ENCODE measurements at regions not wholly inside any gene's neighbourhood (a gene's known extent, or its start where the extent isn't known, plus 50 kb on each side); places are given as distances from the start of the nearest gene placed in this dataset.

- no peak for DNase-seq (ENCODE audit: low read depth)
Observed at GRCh38 chr10:107919626-107920235, 755.2 kb upstream of the SORCS1 start.

- DNase-seq (ENCODE audit: low read depth), result no peak
Observed at GRCh38 chr10:107918171-107918570, 753.7 kb upstream of the SORCS1 start.

GRCh38 chr10:107915215-107915610 lies 750.7 kb upstream of the SORCS1 start:
- DNase-seq (ENCODE audit: low read depth), result no peak

- DNase-seq (ENCODE audit: low read depth), result no peak
Observed at GRCh38 chr10:107914450-107915214, 750.1 kb upstream of the SORCS1 start.

- no peak for DNase-seq (ENCODE audit: low read depth)
Observed at GRCh38 chr10:107913317-107914294, 749.1 kb upstream of the SORCS1 start.

GRCh38 chr10:107901076-107901475 lies 736.6 kb upstream of the SORCS1 start:
- DNase-seq (ENCODE audit: low read depth), result no peak

- DNase-seq (ENCODE audit: low read depth), result no peak
Observed at GRCh38 chr10:107900131-107900530, 735.6 kb upstream of the SORCS1 start.

- DNase-seq (ENCODE audit: low read depth), result no peak
Observed at GRCh38 chr10:107899502-107900062, 735.1 kb upstream of the SORCS1 start.

- DNase-seq (ENCODE audit: low read depth), result no peak
Observed at GRCh38 chr10:107899075-107899474, 734.6 kb upstream of the SORCS1 start.

- DNase-seq (ENCODE audit: low read depth), result no peak
Observed at GRCh38 chr10:107898392-107898791, 733.9 kb upstream of the SORCS1 start.

- no peak for DNase-seq (ENCODE audit: low read depth)
Observed at GRCh38 chr10:107894516-107894915, 730.0 kb upstream of the SORCS1 start.

- no peak for DNase-seq (ENCODE audit: low read depth)
Observed at GRCh38 chr10:107889105-107889504, 724.6 kb upstream of the SORCS1 start.

- DNase-seq (ENCODE audit: low read depth), result no peak
Observed at GRCh38 chr10:107880185-107880584, 715.7 kb upstream of the SORCS1 start.

- DNase-seq (ENCODE audit: low read depth), result no peak
Observed at GRCh38 chr10:107873007-107873406, 708.5 kb upstream of the SORCS1 start.

- no peak for DNase-seq (ENCODE audit: low read depth)
Observed at GRCh38 chr10:107865691-107866090, 701.2 kb upstream of the SORCS1 start.

- DNase-seq (ENCODE audit: low read depth), result no peak
Observed at GRCh38 chr10:107859065-107859464, 694.6 kb upstream of the SORCS1 start.

GRCh38 chr10:107856047-107856315 lies 691.5 kb upstream of the SORCS1 start:
- DNase-seq (ENCODE audit: low read depth), result no peak

- DNase-seq (ENCODE audit: low read depth), result no peak
Observed at GRCh38 chr10:107855301-107856046, 691.0 kb upstream of the SORCS1 start.

- no peak for DNase-seq (ENCODE audit: low read depth)
Observed at GRCh38 chr10:107848726-107849360, 684.3 kb upstream of the SORCS1 start.

GRCh38 chr10:107847620-107848019 lies 683.1 kb upstream of the SORCS1 start:
- no peak for DNase-seq (ENCODE audit: low read depth)

GRCh38 chr10:107834706-107835105 lies 670.2 kb upstream of the SORCS1 start:
- DNase-seq (ENCODE audit: low read depth), result no peak

Measured in EH (cell line).